GM21786 (cell line): ENCODE measurements at regions not wholly inside any gene's neighbourhood (a gene's known extent, or its start where the extent isn't known, plus 50 kb on each side); places are given as distances from the start of the nearest gene placed in this dataset.
A peak's percentile ranks its signal among the peaks of the same experiment; 100 is the strongest.

ENCODE experiments used
- ATAC-seq: cut with Tn5 transposase; IDR thresholded peaks from one replicate; pipeline ENCODE4 v1.9.1; 2021; ENCODE audit not compliant: unreplicated experiment

DNA sequence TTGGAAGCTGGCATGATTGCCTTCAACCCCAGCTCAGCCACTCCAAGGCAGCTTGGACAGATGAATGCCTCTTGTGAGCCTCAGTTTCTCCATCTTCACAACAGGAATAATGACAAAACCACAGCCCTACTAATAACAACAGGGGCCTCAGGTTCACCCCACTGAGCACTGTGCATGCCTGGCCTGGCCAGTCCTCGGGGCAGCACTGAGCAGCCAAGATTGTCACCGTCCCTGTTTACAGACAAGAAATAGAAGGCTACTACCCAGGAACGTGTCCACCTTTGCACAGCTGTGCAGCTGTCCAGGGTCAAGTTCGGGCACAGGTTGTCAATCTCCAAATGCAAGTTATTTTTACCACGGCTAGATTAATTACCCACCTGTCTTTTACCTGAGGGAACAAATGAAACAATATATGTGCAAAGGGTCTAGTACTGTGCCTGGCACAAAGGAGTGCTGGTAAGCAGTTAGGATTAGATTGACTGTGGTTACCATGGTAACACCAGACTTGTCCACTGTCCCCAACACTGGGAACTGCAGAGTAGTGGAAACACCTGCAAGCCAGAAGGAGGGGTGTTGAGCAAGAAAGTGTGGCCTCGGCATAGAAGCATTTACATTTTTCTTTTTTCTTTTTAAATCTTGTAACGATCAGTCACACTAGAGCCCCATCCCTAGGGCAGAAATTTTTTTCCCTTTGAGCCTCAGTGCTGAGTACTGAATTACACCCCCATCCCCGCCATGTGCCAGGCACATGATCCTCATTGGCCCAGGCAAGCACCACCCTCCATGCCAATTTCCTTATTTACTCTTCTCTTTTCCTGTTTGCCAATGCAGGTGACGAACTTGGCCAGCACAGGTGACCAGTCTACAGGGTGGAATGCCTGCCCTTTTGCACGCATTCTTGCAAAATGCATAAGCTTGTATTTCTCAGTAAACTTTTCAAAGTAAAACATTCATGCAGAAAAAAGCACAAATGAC, 66.3 kb upstream of the SLC6A6 start:
- ATAC-seq, result no peak

DNA sequence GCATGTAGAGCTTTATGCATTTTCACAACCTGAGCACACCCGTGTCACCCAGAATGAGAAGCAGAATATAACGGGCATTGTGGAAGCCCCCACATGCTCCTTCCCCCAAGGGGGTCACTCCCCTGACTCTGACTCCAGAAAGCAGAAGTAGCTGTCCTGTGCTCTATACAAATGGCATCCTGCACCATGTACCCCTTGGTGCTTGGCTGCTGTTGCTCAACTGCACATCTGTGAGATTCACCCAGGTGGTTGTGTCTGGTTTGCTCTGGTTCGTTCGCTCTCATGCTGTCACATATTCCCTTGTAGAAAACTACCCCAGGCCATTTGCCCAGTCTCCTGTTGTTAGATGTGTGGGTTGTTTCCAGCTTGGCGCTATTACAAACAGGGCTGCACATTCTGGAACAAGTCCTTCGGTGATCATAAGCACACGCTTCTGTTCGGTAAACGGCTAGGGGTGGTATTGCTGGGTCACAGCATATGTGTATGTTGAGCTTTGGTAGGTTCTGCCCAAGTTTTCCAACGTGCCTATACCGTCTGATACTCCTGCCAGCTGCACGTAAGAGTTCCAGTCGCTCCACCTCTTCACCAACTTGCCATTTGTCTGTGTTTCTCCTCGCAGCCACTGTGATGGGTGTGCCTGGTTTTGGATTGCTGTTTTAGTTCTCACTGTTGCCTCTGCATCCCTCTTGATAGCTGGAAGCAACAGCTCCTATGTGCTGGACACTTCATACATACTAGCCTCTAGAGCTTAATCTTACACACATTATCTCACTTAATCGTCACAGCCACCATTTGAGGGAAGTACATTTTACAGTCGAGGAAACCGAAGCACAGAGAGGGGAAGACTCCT, 65.4 kb upstream of the SLC6A6 start:
- ATAC-seq, result no peak

DNA sequence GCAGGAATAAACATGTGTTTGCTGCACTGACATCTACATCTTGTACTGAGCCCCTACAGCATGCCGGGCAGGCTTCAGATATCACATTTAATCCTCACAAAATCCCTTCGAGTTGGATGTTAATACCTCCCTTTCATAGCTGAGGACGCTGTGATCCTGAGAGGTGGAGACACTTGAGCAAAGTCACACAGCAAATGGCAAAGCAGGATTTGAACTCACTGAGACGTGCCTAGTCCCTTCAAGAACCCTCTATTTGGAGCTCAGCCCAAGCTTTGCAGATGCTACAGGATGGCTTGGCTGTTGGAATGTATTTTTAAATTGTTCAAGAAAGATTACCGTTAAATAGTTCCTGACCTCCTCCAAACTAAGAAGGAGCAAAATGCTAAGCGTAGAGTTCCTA, 64.6 kb upstream of the SLC6A6 start:
- no peak for ATAC-seq

DNA sequence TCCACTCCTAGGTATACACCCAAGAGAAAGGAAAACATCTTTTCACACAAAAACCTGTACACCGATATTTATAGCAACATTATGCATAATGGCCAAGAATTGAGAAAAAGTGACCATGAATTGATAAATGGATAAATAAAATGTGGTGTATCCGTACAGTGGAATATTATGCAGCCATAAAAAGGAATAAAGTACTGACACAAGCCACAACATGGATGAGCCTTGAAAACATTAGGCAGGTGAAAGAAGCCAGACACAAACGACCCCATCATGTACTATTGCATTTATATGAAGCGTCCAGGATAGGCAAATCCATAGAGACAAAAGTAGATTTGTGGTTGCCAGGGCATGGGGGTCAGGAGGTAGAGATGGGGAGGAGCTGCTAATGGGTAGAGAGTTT, 64.2 kb upstream of the SLC6A6 start:
- ATAC-seq, result no peak

- no peak for ATAC-seq
These were observed 63.4 kb upstream of the SLC6A6 start for GRCh38 chr3:14338898-14339458.

DNA sequence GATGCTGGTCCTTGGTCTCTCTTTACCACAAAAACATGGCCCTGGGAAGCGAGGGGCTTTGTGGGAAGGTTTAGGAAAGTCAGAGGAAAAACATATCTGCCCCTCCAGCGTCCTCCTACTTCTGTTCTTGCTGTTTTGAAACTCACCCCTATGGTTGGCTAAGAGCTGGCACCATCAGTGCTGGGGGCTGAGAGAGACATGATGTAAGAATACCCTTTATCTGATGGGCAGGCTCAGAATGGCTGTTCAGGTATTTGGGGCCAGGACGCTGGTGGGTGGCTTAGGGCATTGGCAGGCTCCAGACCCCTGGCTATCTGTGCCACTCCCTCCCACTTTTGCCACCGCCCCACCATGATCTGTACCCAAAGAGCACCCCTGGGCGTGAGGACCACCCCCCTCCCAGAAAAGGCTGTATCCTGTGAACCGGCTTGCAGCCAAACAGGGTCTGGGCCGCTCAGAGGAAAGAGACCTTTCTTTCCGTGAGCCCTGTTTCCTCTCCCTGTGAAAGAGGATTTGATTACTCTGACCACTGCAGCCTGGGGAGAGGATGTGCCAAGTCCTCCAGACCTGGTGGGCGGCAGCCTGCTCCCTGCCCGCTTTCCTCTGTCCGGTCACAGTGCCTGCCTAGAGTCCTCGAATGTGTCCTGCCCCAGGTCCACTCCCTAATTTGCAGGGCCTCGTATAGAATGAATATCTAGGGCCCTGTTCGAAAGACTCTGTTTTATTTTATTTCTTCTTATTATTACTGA, 61.3 kb upstream of the SLC6A6 start:
- ATAC-seq, result no peak

GRCh38 chr3:14343338-14344112, 58.9 kb upstream of the SLC6A6 start:
- no peak for ATAC-seq

DNA sequence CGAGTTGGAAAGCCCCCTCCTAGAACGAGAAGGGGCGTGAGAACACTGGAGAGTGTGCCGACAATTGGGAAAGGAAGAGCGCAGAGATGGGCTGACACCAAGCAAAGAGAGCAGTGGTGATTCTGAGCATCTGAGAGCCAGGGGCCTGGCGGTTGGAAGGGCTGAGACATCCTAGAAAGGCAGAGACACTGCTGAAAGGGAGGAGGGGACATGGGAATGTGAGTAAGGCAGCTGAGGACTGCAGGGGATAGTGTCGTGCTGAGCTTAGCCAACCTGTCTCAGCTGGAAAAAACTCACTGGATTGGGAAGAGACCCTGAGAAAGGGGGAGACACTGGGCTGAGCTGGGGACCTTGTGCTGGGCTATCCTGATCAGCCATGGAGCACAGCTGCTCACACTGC, 58.1 kb upstream of the SLC6A6 start:
- no peak for ATAC-seq

- no peak for ATAC-seq
These were observed 56.8 kb upstream of the SLC6A6 start for GRCh38 chr3:14345496-14346150.

- ATAC-seq, result no peak
These were observed 56.2 kb upstream of the SLC6A6 start for GRCh38 chr3:14346191-14346590.

DNA sequence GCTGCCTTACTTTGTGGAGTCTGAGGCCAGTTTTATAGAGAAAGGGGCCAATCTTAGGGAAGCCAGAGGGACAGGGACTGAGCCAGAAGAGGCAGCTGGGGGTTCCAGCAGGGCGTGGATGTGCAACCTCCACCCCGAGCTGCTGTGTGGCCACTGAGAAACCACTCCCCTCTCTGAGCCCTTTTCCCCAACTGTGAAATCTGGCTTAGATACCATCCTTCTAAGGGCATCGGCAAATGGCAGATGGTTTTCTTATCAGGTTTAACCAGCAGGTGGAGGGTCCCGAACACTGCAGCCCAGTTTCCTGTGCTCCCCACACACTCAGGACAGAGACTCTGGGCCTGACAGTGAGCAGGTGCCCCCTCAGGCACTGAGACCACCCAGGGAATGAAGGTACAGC, 55.8 kb upstream of the SLC6A6 start:
- no peak for ATAC-seq

- no peak for ATAC-seq
These were observed 55.3 kb upstream of the SLC6A6 start for GRCh38 chr3:14347110-14347509.

DNA sequence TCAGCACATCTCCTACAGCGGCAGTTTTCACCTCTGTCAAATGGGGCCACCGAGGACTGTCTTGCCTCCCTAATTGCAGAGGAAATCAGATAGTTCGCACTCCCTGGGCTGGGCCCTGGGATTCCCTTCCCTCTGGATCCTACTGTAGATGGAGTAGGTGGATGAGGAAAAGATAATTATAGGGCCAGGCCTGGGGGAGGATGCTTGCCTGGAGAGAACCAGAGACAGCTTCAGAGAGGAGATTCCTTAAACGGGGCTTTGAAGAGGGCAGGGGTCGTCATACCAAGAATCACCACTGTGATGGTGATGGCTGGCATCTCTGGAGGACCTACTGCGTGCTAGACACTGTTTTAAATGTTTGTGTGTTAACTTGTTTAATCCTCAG, 50.8 kb upstream of the SLC6A6 start:
- no peak for ATAC-seq

DNA sequence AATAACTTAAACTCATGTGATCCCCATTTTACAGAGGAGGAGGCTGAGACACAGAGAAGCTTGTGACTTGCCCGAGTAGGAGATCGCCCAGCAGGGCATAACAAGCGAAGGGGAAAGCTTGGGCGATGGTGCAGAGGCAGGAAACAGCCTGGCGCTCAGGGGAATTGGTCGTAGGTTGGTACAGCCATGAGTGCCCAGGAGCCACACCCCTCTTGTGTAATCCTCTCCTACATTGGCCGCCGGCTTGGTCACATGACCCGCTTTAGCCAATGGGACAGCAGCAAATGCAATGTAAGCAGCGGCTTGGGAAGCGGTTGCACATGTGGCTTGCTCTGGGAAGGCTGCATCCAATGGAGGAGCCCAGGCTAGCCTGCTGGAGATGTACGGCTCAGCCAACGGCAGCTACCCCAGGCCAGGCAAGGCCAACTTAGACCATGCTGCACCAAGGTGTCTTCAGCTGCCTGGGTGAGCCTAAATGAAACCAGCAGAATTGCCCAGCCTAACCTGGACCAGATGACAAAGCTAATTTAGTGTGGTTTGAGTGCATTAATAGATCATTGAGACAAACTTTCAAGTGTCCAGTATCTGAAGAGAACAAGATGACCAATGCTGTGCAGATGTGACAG, 50.3 kb upstream of the SLC6A6 start:
- ATAC-seq, result peak; percentile 45
